GM12878 (cell line): ENCODE measurements at regions not wholly inside any gene's neighbourhood (a gene's known extent, or its start where the extent isn't known, plus 50 kb on each side); places are given as distances from the start of the nearest gene placed in this dataset.

Source experiments
- ATAC-seq: fragments of 200-7000 bp; cut with Tn5 transposase; 3 replicates; pipeline ENCODE4 v1.9.1; 2020; ENCODE audit warnings: mild to moderate bottlenecking, moderate library complexity
- BruUV-seq: library from RNA; stranded (reverse); fragments of 400-500 nt; replicated peaks from 2 replicates; lab custom pipeline; 2021; lab: Mats Ljungman, UMichigan
- CTCF ChIA-PET: fragments of 300-600 bp; sonication (Branson Sonifier 250); formaldehyde crosslinking; extraction: SDS; loops from one replicate; lab custom pipeline; 2021; ENCODE audit warnings: inconsistent platforms; lab: Yijun Ruan, JAX
- POLR2A ChIA-PET: fragments of 350-600 bp; formaldehyde crosslinking; extraction: SDS; loops from one replicate; lab custom pipeline; 2021; ENCODE audit warnings: inconsistent platforms; lab: Charles Lee
- RAD21 ChIA-PET: fragments of 300-600 bp; sonication (Branson Sonifier 250); formaldehyde crosslinking; loops from one replicate; lab custom pipeline; 2023; ENCODE audit warnings: antibody characterized with exemption; ENCODE audit not compliant: unreplicated experiment; lab: Charles Lee
- SMC1A ChIA-PET: fragments of 300-600 bp; sonication (Branson Sonifier 250); formaldehyde crosslinking; loops from one replicate; lab custom pipeline; 2023; ENCODE audit not compliant: unreplicated experiment, uncharacterized antibody; lab: Charles Lee
- DNase-seq: peaks from one replicate; pipeline ENCODE4 v3.0.0-alpha.2; 2011; ENCODE audit warnings: low read depth, low spot score
- FAIRE-seq: peaks from 3 replicates; lab custom pipeline; 2011; peaks lifted over from hg19 to GRCh38; lab: Jason Lieb, UNC
- H2AFZ ChIP-seq: 2 replicates; pipeline ENCODE4 v1.6.0; 2011; ENCODE audit warnings: low read depth, low read length, control low read depth; ENCODE audit not compliant: control insufficient read depth
- H3K27ac ChIP-seq: 2 replicates; pipeline ENCODE4 v1.5.1; 2011; ENCODE audit warnings: control low read depth; ENCODE audit not compliant: control insufficient read depth, insufficient read depth
- H3K27me3 ChIP-seq, 2 experiments: replicated peaks in 1 of 2; 2 replicates each; pipeline versions ENCODE4 v1.6.0 to v1.6.1; 2011; ENCODE audit warnings: low read length in 1 of 2; ENCODE audit not compliant: control insufficient read depth in 2 of 2, insufficient read depth in 2 of 2
- H3K36me3 ChIP-seq, 2 experiments: 2 replicates each; pipeline ENCODE4 v1.5.1; 2011; ENCODE audit warnings: low read length in 1 of 2; ENCODE audit not compliant: control insufficient read depth in 2 of 2, insufficient read depth in 2 of 2
- H3K4me1 ChIP-seq: 2 replicates; pipeline ENCODE4 v1.6.1; 2011; ENCODE audit warnings: mild to moderate bottlenecking, low read length, moderate library complexity, mixed read lengths; ENCODE audit not compliant: control insufficient read depth, insufficient read depth
- H3K4me2 ChIP-seq: 2 replicates; pipeline ENCODE4 v1.6.0; 2011; ENCODE audit warnings: control low read depth; ENCODE audit not compliant: control insufficient read depth, insufficient read depth
- H3K4me3 ChIP-seq: fragments of 200-600 bp; sonication (generic); 2 replicates; pipeline ENCODE4 v1.5.1; 2016
- H3K79me2 ChIP-seq: 2 replicates; pipeline ENCODE4 v1.6.0; 2011; ENCODE audit warnings: low read length; ENCODE audit not compliant: control insufficient read depth, insufficient read depth
- H3K9ac ChIP-seq: 2 replicates; pipeline ENCODE4 v1.8.0; 2011; ENCODE audit warnings: low read length, control low read depth, mixed read lengths; ENCODE audit not compliant: control insufficient read depth, insufficient read depth
- H3K9me3 ChIP-seq: replicated peaks from 3 replicates; pipeline ENCODE4 v1.5.1; 2011; ENCODE audit warnings: mild to moderate bottlenecking, low read length; ENCODE audit not compliant: control insufficient read depth, insufficient read depth
- H4K20me1 ChIP-seq: 2 replicates; pipeline ENCODE4 v1.6.0; 2011; ENCODE audit not compliant: control insufficient read depth, insufficient read depth
- EZH2 ChIP-seq: IDR thresholded peaks from 2 replicates; pipeline ENCODE4 v1.6.1; 2012; ENCODE audit warnings: low read depth, mild to moderate bottlenecking, control low read depth, inconsistent platforms, low read length, borderline replicate concordance; ENCODE audit not compliant: control insufficient read depth
- HDAC2 ChIP-seq: fragments of 200-600 bp; sonication (generic); IDR thresholded peaks from 2 replicates; pipeline ENCODE4 v1.6.1; 2017
- IKZF1 ChIP-seq: fragments of 450-650 bp; conservative IDR thresholded peaks from 2 replicates; pipeline ENCODE4 v1.6.1; 2017; ENCODE audit warnings: antibody characterized with exemption, mild to moderate bottlenecking
- MEF2A ChIP-seq: IDR thresholded peaks from 2 replicates; pipeline ENCODE4 v1.6.1; 2011; ENCODE audit warnings: low read depth, mild to moderate bottlenecking, low read length, moderate library complexity; ENCODE audit not compliant: insufficient read depth
- NR2C1 ChIP-seq: fragments of 450-650 bp; IDR thresholded peaks from 2 replicates; pipeline ENCODE4 v1.6.1; 2017; ENCODE audit warnings: antibody characterized with exemption, mild to moderate bottlenecking, moderate library complexity
- RAD21 ChIP-seq: IDR thresholded peaks from 2 replicates; pipeline ENCODE4 v1.6.1; 2011; ENCODE audit warnings: mild to moderate bottlenecking, low read depth, low read length, moderate library complexity; ENCODE audit not compliant: insufficient read depth
- RCOR1 ChIP-seq: conservative IDR thresholded peaks from 2 replicates; pipeline ENCODE4 v1.6.1; 2012; ENCODE audit warnings: low read depth, low read length, improper control_type of control experiment
- RUNX3 ChIP-seq: IDR thresholded peaks from 2 replicates; pipeline ENCODE4 v1.6.1; 2012; ENCODE audit warnings: low read length, inconsistent platforms
- SPI1 ChIP-seq: IDR thresholded peaks from 2 replicates; pipeline ENCODE4 v1.6.1; 2011; ENCODE audit warnings: low read depth, mild to moderate bottlenecking, low read length, moderate library complexity, borderline replicate concordance; ENCODE audit not compliant: insufficient read depth
- TAF1 ChIP-seq: IDR thresholded peaks from 2 replicates; pipeline ENCODE4 v1.6.1; 2011; ENCODE audit warnings: mild to moderate bottlenecking, low read depth, low read length, borderline replicate concordance
- TCF7 ChIP-seq: IDR thresholded peaks from 2 replicates; pipeline ENCODE4 v1.6.1; 2014; ENCODE audit warnings: antibody characterized with exemption, borderline replicate concordance
- YY1 ChIP-seq: IDR thresholded peaks from 2 replicates; pipeline ENCODE4 v1.6.1; 2011; ENCODE audit warnings: low read depth, mild to moderate bottlenecking, low read length
- WGBS: methylation state at CpG from one replicate; pipeline ENCODE4 v1.1.6; 2016; ENCODE audit warnings: low lambda C conversion rate; ENCODE audit not compliant: insufficient replicate concordance, insufficient coverage; ENCODE audit errors: missing lambda C conversion rate; 5-methylcytosine and 5-hydroxymethylcytosine counted together
- in situ Hi-C: fragments of 300-500 bp; cut with MboI; formaldehyde crosslinking; loops from 9 replicates; pipeline ENCODE4 v1.14.3; 2018; ENCODE audit warnings: mixed read lengths
- intact Hi-C: fragments of 100-400 bp; cut with micrococcal nuclease; formaldehyde crosslinking; loops from one replicate; pipeline ENCODE4 v1.14.2; 2022; ENCODE audit not compliant: unreplicated experiment
- TF ChIP-seq, protein P1 (sequence below): fragments of 450-650 bp; IDR thresholded peaks from 2 replicates; pipeline ENCODE4 v1.6.1; 2018; ENCODE audit warnings: mild to moderate bottlenecking, low read depth, moderate library complexity; ENCODE audit not compliant: partially characterized antibody
- TF ChIP-seq, protein P2 (sequence below): IDR thresholded peaks from 2 replicates; pipeline ENCODE4 v1.6.1; 2012; ENCODE audit warnings: low read depth, low read length, improper control_type of control experiment

DNA sequence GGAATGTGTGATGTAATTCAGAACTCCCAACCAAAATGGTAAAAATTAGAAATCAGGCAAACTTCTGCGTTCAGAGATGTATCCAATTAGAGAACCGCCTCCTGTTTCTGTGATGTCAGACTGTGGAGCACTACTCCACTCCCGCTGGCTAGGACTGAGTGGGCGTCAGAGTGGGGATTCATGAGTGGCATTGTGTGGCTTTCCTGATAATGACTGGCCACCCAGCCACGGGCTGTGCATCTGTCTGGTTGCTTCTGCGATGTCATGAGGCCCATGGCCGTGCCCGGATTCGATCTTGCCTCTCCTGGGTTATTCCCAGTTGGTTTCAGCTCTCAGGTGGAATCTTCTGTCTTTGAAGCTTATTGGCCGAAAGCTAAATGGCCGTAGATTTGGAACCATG, 87.1 kb upstream of the KCNA1 start:
- BruUV-seq, result no TSS peak
- Histone ChIP-seq H2AFZ (no peak overlapping the region), H3K4me1 (peaks cover 26% of the 10 kb centered on the region), H3K9me3 (no peaks in the 10 kb centered on the region; the same call in 2 of the 3 replicates), H3K79me2 (peaks cover 3% of the 10 kb centered on the region), H3K9ac (no peak overlapping the region), H3K36me3 (no peaks in the 10 kb centered on the region; a peak in 1 of 4 replicates), H3K27me3 (no peaks in the 10 kb centered on the region), H3K4me2 (no peak overlapping the region), H3K27ac (no peak overlapping the region), H3K4me3 (no peak overlapping the region), H4K20me1 (no peaks in the 10 kb centered on the region)
- intact Hi-C loops (no loop called here), in situ Hi-C loops (no loop called here)
- no peak for DNase-seq
- WGBS, result 80% methylated on average over 11 of the region's 11 CpGs
- SMC1A ChIA-PET, result no interaction called here
- CTCF ChIA-PET, result interaction anchor here (1.1 kb wide), 1 partner anchor 36 kb away, joined by 3 read pairs; no protein-coding TSS in a partner anchor
- RAD21 ChIA-PET, result no interaction called here
- FAIRE-seq, result no peak
- POLR2A ChIA-PET, result no interaction called here
- no peak for TF ChIP-seq RAD21
- no peak for TF ChIP-seq NR2C1
- no peak for ATAC-seq

GRCh38 chr12:4824380-4824779, 85.3 kb upstream of the KCNA1 start:
- H2AFZ ChIP-seq, result no peak overlapping the region

More at GRCh38 chr12:4824380-4824779, 85.3 kb upstream of the KCNA1 start:
- POLR2A ChIA-PET, result no interaction called here
- Histone ChIP-seq H3K9me3 (no peaks in the 10 kb centered on the region; the same call in 2 of the 3 replicates), H3K36me3 (no peaks in the 10 kb centered on the region; a peak in 1 of 4 replicates), H3K4me2 (no peak overlapping the region), H3K4me3 (no peak overlapping the region), H3K79me2 (peaks cover 12% of the 10 kb centered on the region), H3K9ac (no peak overlapping the region), H3K4me1 (peaks cover 28% of the 10 kb centered on the region), H3K27ac (no peak overlapping the region), H3K27me3 (no peaks in the 10 kb centered on the region), H4K20me1 (no peaks in the 10 kb centered on the region)
- 94% methylated on average over 8 of the region's 8 CpGs for WGBS
- SMC1A ChIA-PET, result interaction anchor here (1.7 kb wide), 1 partner anchor 17 kb away, joined by 3 read pairs; no protein-coding TSS in a partner anchor
- FAIRE-seq (no peak), DNase-seq (no peak), ATAC-seq (no peak)
- intact Hi-C loops, result no loop called here
- in situ Hi-C loops, result no loop called here
- CTCF ChIA-PET, result interaction anchor here (1.4 kb wide), 1 partner anchor 33 kb away, joined by 4 read pairs; no protein-coding TSS in a partner anchor
- TF ChIP-seq TAF1 (no peak), YY1 (no peak), RUNX3 (no peak), RCOR1 (no peak), HDAC2 (no peak), NR2C1 (no peak), MEF2A (no peak), SPI1 (no peak), IKZF1 (no peak), EZH2 (no peak), TCF7 (no peak)
- TF ChIP-seq, protein P1, sequence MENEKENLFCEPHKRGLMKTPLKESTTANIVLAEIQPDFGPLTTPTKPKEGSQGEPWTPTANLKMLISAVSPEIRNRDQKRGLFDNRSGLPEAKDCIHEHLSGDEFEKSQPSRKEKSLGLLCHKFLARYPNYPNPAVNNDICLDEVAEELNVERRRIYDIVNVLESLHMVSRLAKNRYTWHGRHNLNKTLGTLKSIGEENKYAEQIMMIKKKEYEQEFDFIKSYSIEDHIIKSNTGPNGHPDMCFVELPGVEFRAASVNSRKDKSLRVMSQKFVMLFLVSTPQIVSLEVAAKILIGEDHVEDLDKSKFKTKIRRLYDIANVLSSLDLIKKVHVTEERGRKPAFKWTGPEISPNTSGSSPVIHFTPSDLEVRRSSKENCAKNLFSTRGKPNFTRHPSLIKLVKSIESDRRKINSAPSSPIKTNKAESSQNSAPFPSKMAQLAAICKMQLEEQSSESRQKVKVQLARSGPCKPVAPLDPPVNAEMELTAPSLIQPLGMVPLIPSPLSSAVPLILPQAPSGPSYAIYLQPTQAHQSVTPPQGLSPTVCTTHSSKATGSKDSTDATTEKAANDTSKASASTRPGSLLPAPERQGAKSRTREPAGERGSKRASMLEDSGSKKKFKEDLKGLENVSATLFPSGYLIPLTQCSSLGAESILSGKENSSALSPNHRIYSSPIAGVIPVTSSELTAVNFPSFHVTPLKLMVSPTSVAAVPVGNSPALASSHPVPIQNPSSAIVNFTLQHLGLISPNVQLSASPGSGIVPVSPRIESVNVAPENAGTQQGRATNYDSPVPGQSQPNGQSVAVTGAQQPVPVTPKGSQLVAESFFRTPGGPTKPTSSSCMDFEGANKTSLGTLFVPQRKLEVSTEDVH, result no peak
- TF ChIP-seq, protein P2, sequence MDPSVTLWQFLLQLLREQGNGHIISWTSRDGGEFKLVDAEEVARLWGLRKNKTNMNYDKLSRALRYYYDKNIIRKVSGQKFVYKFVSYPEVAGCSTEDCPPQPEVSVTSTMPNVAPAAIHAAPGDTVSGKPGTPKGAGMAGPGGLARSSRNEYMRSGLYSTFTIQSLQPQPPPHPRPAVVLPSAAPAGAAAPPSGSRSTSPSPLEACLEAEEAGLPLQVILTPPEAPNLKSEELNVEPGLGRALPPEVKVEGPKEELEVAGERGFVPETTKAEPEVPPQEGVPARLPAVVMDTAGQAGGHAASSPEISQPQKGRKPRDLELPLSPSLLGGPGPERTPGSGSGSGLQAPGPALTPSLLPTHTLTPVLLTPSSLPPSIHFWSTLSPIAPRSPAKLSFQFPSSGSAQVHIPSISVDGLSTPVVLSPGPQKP, result no peak
- RAD21 ChIA-PET, result no interaction called here
- no TSS peak for BruUV-seq
